GM19438 (cell line): ENCODE measurements at regions not wholly inside any gene's neighbourhood (a gene's known extent, or its start where the extent isn't known, plus 50 kb on each side); places are given as distances from the start of the nearest gene placed in this dataset.

Experiments used
- ATAC-seq: cut with Tn5 transposase; IDR thresholded peaks from one replicate; pipeline ENCODE4 v1.9.1; 2021; ENCODE audit warnings: low read depth; ENCODE audit not compliant: unreplicated experiment

DNA sequence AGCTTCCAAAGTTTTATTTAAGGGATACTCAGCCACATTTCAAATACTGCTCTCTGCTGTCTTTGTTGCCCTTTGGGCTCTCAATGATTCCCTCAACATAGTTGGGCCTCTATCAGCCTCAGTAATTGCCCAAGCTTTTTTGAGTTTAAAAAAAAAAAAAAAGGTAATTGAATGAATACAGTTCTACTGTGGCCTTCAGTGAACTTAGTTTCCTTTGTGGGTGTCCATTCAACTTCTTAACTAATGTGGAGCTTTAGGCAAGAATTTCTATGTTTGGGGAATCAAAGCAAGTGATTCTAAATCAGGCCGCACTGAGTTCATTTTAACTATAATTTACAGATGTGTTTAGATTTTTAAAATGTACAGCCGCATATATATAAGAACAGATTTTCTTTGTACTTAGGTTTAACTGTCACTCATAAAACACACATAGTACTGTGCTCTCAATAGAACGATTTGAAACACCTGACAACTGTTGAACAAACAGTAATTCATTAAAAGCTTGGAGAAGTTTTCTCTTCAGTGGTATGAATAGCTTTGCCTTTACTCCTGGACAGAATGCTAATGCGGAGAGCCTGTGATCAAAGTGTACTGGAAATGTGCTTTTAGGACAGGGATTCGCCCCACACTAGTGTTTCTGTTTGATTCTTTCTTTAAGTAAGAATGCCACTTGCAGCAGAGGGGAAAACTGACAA is 844.9 kb upstream of the SEMA6D start:
- no peak for ATAC-seq

DNA sequence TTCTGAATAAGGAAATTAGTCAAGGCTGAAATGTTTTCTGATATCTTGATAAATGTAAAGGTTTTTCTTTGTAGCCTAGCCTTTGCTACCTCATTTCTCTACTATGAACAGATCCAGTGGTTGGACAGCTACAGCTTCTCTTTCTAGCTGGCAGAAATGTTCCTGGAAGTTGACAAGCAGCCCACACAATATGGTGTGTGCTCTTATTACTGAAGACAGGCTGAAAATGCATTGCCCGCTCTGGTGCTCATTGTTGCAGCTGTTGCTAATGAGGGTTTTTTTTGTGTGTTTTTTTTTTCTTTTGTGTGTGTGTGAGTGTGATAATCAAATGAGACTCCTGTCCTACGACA is 844.3 kb upstream of the SEMA6D start:
- no peak for ATAC-seq

DNA sequence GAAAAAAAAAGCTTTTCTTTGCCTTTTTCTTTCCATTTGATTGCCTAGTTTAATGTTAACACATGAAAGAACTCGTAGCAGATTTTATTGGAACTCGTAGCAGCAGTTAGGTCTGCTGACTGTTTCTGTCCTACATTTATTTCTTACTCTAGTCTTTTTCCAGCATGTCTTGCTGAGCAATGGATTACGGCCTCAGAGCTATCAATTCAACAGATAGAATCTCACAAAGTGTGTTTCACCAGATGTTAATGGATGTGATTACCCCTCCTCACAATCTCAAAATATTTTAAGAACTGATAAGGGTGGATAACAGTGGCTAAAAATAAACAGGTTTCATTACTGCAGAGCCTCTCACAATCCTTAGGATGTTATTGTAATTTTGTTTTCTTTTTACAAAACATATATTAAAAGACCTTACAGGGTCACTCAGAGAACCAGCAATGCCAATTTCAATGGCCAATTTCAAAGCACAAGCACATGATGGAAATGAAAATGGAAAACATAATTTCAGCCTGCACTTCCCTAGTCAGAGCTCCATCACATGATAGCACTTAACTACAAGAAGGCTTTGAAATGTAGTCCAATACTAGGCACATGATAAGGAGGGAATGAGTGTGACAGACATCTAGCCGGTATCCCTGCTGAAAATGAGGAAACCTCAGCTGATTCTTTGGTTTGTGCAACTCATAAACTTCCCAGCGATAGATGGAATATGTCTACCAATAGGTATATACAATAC is 838.1 kb upstream of the SEMA6D start:
- no peak for ATAC-seq

DNA sequence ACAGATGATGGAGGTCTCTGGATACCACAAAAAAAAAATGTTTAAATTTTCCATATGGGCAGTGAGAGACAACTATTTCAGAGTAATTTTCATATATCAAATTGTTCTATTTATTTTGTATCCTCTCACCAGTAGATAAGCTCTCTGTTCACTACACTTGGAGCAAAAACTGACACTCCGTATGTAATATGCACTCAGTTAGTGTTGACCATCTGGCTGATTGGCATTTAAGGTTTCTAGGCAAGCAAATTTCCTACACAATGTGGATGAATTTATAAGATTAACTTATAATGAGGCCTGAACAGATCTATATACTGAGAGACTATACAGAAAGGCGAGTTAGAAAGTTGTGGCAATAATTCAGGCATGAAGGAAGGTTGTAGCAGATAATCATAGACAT is 836.5 kb upstream of the SEMA6D start:
- no peak for ATAC-seq

DNA sequence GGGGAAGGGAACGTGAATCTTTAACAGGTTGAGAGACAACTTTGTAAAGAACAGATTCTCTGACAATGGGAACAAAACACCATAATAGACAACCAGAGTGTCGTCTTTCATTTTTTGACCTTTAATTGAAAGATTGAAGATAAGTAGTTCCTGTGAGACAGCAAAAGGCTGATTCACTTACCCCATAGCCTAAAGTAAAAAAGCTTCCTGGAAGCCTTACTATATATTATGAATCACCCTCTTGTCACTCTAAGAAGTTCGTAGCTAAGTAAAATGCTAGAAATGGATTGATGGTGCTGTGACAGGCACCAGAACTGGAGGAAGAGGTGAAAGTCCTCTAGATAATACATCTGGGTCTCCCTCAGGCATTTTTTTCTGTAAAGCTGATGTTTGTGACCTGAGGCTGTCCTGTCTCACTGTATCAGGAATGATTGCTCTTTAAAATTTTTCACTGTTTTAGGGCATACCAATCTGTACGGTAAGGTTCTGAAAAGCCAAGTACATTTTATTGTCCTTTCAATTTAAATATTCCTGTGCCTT is 824.6 kb upstream of the SEMA6D start:
- no peak for ATAC-seq

DNA sequence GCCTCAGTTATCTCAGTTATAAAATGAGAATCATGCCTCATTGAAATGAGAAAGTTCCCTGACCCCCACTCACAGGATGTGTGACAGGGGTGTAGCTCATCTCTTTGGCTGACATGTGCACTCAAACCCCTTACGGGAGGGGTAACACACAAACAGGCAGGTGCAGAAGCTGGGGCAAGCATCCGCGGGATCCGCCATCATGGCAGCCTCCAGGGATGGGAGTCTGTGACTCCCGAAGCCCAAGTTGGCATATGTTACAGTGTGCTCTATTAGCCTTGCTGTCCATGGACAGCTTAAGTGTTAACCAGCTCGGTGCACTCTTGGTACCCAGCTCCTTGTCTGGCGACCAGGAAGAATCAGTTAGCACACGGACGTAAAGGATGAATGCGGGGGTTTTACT is 822.7 kb upstream of the SEMA6D start:
- no peak for ATAC-seq

DNA sequence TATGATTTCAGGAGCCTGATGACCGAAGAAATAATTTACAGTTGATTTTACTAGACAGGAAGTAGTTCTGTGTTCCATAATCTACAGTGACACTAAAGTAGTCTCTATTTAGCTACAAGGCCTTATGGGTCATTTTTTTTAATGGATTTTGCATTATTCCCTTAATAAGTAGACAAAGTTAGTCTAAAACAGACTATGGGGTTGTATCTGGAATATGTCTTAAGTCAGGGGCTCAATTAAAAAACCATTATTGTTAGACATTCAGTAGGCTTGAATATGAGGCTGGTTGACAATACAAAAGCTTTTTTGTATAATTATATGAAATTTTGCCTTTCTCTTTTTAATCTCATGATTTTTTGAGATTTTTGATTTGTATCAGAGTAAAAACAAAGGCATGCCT is 820.0 kb upstream of the SEMA6D start:
- no peak for ATAC-seq

DNA sequence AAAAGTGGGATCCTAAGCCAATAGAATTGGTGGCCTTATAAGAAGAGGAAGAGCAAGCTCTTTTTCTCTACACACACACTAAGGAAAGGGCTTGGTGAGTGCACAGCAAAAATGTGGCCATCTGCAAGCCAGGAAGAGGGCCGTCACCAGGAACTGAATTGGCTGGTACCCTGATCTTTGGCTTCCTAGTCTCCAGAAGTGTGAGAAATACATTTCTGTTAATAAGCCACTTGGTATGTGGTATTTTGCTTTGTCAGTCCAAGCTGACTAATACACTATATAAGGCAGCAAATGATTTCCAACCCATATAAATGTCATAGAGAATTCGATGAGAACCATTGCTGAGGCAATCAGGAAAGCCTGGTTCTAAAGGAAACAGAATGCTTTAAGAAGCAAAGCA is 816.3 kb upstream of the SEMA6D start:
- ATAC-seq = no peak

DNA sequence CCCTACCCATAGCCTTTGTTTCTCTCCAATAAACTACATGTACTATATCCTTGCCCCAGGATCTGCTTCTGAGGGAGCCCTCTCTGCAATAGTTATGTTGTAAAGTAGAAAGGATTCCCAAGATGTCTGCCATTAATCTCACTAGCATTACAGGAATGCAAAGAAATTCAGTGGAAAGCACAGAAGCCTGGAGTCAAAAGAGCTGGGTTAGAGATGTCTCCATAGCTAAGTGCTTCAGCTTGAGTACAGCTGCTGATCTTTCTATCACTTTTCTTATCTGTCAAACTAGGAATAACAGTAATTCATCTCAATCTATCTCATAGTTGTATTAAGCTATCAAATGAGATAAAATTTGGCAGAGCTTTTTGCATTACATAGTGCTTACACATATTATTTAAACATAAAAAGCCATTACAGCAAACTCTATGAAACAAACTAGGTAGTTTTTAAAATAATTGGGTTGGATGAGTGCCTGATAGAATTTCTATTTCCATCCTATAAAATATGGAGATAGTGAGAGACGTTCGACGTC is 799.5 kb upstream of the SEMA6D start:
- no peak for ATAC-seq

DNA sequence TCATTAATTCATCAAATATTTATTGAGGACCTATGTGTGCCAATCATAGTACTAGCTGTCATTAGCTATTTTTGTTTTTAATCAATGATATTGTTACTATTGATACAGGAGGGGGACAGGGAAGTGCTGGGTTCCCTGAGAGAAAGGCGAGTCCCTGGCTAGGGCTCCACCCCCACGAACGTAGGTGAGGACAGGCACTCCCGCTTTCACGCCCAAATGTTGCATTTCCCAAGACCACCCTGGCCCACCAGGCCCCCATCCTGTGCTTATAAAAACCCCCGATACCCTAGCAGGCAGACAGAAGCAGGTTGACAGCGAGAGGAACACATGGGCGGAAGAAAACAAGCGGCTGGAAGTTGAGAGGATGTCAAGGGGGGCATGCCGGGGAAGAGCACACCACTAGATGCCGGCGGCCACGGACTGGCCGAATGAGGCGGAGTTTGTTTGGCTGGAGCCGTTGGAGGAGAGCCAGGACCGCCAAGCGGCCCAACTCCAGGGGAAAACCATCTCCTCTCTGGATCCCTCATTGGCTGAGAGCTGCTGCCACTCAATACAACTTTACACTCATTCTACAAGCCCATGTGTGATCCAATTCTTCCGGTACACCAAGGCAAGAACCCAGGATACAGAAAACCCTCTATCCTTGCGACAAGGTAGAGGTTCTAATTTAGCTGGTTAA is 798.7 kb upstream of the SEMA6D start:
- no peak for ATAC-seq

DNA sequence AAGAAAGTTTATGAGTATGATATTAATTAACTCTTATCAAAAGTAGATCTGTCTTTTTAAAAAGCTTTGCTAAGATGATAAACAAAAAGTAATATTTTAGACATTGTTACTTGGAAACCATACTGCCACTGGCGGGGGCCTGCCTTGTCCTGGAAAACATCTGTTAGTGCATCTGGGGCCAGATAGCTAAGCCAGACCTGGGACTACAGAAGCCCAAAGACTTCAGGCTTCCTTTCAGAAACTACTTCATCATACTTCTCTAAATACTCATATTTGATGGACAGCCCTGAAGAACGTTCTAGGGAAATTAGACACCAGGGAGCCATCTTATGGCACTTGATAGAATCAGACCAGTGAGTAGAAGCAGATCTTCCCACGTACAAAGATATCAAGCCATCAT is 795.4 kb upstream of the SEMA6D start:
- ATAC-seq = no peak

DNA sequence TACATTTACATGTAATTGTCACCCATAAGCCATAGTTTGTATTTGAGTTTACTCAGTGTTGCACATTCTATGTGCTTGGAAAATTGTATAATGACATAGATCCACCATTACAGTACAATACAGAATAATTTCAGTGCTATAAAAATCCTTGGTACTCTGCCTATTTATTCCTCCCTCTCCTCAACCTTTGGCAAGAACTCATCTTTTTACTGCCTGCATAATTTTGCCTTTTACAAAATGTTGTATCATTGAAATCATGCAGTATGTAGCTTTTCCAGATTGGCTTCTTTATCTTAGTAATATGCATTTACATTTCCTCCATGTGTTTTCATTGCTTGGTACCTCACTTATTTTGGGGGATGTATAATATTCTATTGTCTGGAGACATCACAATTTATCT is 786.9 kb upstream of the SEMA6D start:
- ATAC-seq = no peak

DNA sequence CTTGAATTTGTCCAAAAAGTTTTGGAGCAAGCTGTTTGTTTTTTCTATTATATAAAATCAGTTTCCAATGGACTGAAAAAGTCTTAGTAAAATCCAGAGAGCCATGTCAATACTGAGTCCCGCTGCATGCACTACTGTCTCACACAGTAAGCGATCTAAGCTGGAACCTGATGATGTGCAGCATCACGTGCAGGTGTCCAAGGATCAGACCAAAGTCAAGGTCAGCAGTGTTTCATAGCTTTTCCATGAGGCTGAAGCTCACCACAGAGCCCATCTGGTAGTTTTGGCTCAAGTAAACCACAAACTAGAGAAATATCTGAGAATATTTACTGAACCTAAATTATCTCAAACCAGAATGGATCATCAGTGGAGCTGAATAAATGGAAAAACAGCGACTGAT is 784.0 kb upstream of the SEMA6D start:
- ATAC-seq = no peak

DNA sequence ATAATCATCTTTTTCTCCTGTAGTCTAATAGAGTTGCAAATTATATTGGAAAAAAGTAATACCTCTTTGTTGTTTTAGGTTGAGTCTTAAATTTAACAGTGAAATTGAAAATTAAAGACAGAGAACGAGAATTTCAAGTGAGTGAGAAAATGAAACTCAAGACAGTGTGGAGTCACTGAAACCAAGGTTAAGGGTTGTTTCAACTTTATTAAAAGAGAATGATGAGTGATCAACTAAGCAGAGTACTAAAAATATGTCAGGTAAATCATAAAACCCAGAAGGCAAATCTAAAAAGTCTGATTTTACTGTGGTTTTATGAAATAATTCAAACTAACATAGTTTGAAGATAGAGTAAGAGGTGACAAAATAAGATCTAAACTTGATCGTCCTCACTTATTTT is 782.5 kb upstream of the SEMA6D start:
- ATAC-seq = no peak

DNA sequence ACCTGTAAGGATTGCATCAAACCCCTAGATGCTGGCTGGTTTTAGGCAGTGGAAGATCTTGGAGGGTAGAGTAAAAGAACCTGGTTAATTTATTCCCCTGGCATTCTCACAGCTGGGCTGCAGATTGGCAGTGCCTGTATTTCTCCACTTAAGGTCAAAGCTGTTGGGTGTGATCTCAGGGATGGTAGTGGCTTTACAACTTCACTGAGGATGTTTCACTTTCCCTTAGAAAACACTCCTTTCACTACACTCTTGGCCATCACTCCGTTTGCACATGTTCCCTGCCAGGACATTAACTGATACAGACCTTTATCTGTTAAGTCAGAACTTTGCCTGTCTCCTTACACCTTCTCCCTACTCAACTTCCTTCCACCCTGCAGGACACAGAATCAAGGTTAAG is 779.1 kb upstream of the SEMA6D start:
- ATAC-seq = no peak

DNA sequence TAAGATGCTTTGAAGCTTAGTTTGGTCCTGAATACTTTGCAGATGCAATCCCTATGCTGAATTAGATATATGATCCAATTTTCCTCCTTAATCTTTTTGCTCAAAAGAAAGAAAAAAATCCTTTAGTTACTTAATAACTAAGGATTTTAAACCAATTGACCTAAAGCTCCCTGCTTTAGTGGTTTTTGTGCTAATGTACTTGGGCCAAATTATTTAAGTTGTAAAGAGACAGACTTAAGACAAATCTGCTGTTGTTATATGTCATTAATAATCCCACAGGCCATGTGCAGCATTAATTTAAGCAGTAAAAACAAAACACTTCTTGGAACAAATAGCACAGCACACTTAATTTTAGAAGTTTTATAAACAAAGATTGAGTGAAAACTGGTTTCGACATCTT is 776.1 kb upstream of the SEMA6D start:
- ATAC-seq = no peak

DNA sequence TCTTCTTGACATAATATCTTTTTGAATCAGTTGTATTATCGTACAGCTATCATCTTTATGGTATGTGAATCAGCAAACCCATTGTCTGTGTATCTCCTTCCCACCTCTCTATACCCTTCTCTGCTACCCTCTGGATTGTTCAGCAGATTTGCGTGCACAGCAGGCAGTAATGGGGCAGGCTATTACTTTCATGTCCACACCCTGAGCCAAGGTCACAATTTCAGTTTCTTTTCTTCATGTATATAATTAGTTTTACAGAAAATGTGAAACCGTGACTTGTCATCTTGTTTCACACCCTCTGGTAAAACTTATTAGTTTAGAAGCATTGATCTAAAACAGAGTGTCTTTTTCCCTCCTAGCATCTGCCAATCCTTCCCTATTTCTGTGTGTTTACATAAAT is 770.4 kb upstream of the SEMA6D start:
- ATAC-seq = no peak

DNA sequence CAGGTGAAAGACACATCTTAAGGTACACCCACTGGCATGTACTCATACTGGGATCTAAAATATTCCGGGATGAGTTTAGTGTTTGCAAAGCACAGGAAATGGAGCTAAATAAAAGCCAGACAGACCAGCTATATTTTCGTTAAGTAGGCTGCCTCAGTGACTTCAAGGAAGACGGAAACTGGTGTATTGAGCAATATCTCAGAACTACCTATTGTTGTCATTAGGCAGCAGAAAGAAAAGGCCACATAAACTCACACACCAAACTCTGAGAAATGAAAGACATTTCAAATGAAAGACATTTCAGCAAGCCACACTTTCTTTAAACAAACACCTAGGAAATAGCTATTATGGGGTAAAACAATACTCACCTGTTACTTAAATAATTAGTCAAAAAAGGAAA is 761.7 kb upstream of the SEMA6D start:
- no peak for ATAC-seq

DNA sequence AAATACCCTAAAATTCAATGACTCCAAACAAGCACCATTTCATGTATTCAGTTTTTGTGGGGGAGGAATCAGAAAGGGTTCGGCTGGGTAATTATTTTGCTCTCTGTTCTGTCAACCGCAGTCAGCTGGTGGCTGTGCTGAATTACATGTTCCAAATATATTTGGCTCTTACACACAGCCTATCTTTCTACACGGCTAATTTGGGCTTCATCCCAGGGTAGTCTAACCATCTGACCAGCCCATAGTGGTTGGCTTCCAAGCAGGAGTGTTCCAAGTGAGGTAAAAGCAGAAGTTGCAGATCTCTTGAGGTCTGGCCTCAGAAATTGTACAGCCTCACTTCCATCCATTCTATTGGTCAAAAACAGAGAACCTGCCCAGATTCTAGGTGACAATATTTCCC is 760.8 kb upstream of the SEMA6D start:
- ATAC-seq = no peak

DNA sequence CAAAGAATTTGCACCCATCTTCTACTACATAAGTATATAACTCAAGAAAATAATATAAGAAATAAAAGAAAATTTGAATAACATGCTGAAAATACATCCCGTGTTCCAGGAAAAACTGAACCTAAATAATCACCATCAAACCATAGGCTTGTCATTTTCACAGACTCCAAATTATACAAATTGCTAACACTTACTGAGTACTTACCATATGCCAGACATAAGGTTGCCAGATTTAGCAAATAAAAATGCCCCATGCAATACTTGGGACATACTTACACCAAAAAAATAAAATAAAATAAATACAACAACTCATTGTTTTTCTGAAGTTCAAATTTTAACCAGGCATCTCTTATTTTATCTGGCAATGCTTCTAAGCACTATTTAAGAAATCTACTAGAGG is 760.4 kb upstream of the SEMA6D start:
- ATAC-seq = no peak

DNA sequence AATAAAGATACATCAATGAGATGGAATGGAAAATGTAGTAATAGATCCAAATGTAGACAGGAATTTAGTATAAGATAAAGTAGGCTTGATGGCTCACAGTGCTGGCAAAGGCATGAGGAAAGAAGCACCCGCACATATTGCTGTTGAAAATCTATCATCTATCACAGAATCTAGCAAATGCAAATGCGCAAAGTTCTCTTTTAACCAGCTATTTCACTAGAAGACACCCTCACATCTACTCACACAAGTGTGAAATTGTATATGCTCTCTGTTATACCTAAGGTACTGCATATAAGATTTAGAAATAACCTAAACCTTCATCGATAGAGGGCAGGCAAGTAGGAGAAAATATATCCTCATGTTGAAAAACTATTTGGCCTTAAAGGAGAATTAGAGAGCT is 756.7 kb upstream of the SEMA6D start:
- no peak for ATAC-seq

DNA sequence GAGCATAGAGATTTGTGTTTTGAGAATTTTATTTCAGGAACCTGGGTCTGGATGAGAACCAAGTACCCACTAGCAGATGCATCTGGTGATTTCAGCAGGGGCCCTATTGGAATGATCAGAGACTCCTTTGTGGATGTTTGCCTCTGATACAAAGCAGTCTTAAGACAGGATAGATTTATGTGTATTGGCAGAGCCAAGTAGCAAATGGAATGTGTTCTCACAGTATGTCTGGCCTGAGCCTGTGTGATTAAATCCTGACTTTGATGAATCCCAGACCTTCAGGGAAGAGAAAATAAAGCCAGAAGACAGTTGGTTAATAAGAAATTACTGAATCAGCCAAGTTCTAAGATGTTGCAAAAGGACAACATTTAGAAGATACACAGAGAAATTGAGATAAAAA is 755.5 kb upstream of the SEMA6D start:
- no peak for ATAC-seq
